Liver (tissue), 3 donors: ENCODE measurements at regions not wholly inside any gene's neighbourhood (a gene's known extent, or its start where the extent isn't known, plus 50 kb on each side); places are given as distances from the start of the nearest gene placed in this dataset.

ENCODE experiments used
- NR2F2 ChIP-seq: IDR thresholded peaks from 2 replicates; pipeline ENCODE4 v1.6.1; 2016; ENCODE audit warnings: antibody characterized with exemption
- TF ChIP-seq, protein P1 (sequence below): fragments of 150-350 bp; IDR thresholded peaks from 2 replicates; pipeline ENCODE4 v1.5.1; 2017; ENCODE audit warnings: improper control_type of control experiment, low read depth, low read length; ENCODE audit not compliant: missing input control
- donor health status: healthy.
- donor health status: healthy.

DNA sequence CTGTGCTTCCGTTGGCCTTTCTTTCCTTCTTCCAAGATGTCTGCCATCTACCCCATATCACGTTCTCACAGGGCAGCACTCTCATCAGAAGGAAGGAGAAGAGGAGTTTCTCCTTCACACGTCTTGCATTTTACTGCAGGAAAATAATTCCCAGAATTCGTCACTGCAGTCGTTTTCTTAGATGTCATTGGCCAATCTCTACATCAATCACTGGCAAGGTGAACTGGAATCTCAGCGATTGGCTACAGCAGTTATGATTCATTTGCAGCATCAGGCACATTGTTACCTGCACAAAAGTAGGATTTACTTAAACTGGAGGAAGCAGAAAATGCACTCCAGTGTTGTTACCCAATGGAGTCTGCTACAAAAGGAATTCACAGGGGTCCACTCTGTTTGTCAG lies 277.2 kb upstream of the RBFOX1 start:
- no peak for TF ChIP-seq NR2F2
- TF ChIP-seq, protein P1, sequence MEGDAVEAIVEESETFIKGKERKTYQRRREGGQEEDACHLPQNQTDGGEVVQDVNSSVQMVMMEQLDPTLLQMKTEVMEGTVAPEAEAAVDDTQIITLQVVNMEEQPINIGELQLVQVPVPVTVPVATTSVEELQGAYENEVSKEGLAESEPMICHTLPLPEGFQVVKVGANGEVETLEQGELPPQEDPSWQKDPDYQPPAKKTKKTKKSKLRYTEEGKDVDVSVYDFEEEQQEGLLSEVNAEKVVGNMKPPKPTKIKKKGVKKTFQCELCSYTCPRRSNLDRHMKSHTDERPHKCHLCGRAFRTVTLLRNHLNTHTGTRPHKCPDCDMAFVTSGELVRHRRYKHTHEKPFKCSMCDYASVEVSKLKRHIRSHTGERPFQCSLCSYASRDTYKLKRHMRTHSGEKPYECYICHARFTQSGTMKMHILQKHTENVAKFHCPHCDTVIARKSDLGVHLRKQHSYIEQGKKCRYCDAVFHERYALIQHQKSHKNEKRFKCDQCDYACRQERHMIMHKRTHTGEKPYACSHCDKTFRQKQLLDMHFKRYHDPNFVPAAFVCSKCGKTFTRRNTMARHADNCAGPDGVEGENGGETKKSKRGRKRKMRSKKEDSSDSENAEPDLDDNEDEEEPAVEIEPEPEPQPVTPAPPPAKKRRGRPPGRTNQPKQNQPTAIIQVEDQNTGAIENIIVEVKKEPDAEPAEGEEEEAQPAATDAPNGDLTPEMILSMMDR = no peak
